GM12878 (cell line): ENCODE measurements at regions not wholly inside any gene's neighbourhood (a gene's known extent, or its start where the extent isn't known, plus 50 kb on each side); places are given as distances from the start of the nearest gene placed in this dataset.

Source experiments
- ATAC-seq: fragments of 200-7000 bp; cut with Tn5 transposase; 3 replicates; pipeline ENCODE4 v1.9.1; 2020; ENCODE audit warnings: mild to moderate bottlenecking, moderate library complexity
- BruUV-seq: library from RNA; stranded (reverse); fragments of 400-500 nt; replicated peaks from 2 replicates; lab custom pipeline; 2021; lab: Mats Ljungman, UMichigan
- CTCF ChIA-PET: fragments of 300-600 bp; sonication (Branson Sonifier 250); formaldehyde crosslinking; extraction: SDS; loops from one replicate; lab custom pipeline; 2021; ENCODE audit warnings: inconsistent platforms; lab: Yijun Ruan, JAX
- POLR2A ChIA-PET: fragments of 350-600 bp; formaldehyde crosslinking; extraction: SDS; loops from one replicate; lab custom pipeline; 2021; ENCODE audit warnings: inconsistent platforms; lab: Charles Lee
- RAD21 ChIA-PET: fragments of 300-600 bp; sonication (Branson Sonifier 250); formaldehyde crosslinking; loops from one replicate; lab custom pipeline; 2023; ENCODE audit warnings: antibody characterized with exemption; ENCODE audit not compliant: unreplicated experiment; lab: Charles Lee
- SMC1A ChIA-PET: fragments of 300-600 bp; sonication (Branson Sonifier 250); formaldehyde crosslinking; loops from one replicate; lab custom pipeline; 2023; ENCODE audit not compliant: unreplicated experiment, uncharacterized antibody; lab: Charles Lee
- DNase-seq: peaks from one replicate; pipeline ENCODE4 v3.0.0-alpha.2; 2011; ENCODE audit warnings: low read depth, low spot score
- FAIRE-seq: peaks from 3 replicates; lab custom pipeline; 2011; peaks lifted over from hg19 to GRCh38; lab: Jason Lieb, UNC
- H2AFZ ChIP-seq: 2 replicates; pipeline ENCODE4 v1.6.0; 2011; ENCODE audit warnings: low read depth, low read length, control low read depth; ENCODE audit not compliant: control insufficient read depth
- H3K27ac ChIP-seq: 2 replicates; pipeline ENCODE4 v1.5.1; 2011; ENCODE audit warnings: control low read depth; ENCODE audit not compliant: control insufficient read depth, insufficient read depth
- H3K27me3 ChIP-seq, 2 experiments: replicated peaks in 1 of 2; 2 replicates each; pipeline versions ENCODE4 v1.6.0 to v1.6.1; 2011; ENCODE audit warnings: low read length in 1 of 2; ENCODE audit not compliant: control insufficient read depth in 2 of 2, insufficient read depth in 2 of 2
- H3K36me3 ChIP-seq, 2 experiments: 2 replicates each; pipeline ENCODE4 v1.5.1; 2011; ENCODE audit warnings: low read length in 1 of 2; ENCODE audit not compliant: control insufficient read depth in 2 of 2, insufficient read depth in 2 of 2
- H3K4me1 ChIP-seq: 2 replicates; pipeline ENCODE4 v1.6.1; 2011; ENCODE audit warnings: mild to moderate bottlenecking, low read length, moderate library complexity, mixed read lengths; ENCODE audit not compliant: control insufficient read depth, insufficient read depth
- H3K4me2 ChIP-seq: 2 replicates; pipeline ENCODE4 v1.6.0; 2011; ENCODE audit warnings: control low read depth; ENCODE audit not compliant: control insufficient read depth, insufficient read depth
- H3K4me3 ChIP-seq: fragments of 200-600 bp; sonication (generic); 2 replicates; pipeline ENCODE4 v1.5.1; 2016
- H3K79me2 ChIP-seq: 2 replicates; pipeline ENCODE4 v1.6.0; 2011; ENCODE audit warnings: low read length; ENCODE audit not compliant: control insufficient read depth, insufficient read depth
- H3K9ac ChIP-seq: 2 replicates; pipeline ENCODE4 v1.8.0; 2011; ENCODE audit warnings: low read length, control low read depth, mixed read lengths; ENCODE audit not compliant: control insufficient read depth, insufficient read depth
- H3K9me3 ChIP-seq: replicated peaks from 3 replicates; pipeline ENCODE4 v1.5.1; 2011; ENCODE audit warnings: mild to moderate bottlenecking, low read length; ENCODE audit not compliant: control insufficient read depth, insufficient read depth
- H4K20me1 ChIP-seq: 2 replicates; pipeline ENCODE4 v1.6.0; 2011; ENCODE audit not compliant: control insufficient read depth, insufficient read depth
- ATF2 ChIP-seq: IDR thresholded peaks from 2 replicates; pipeline ENCODE4 v1.6.1; 2012; ENCODE audit warnings: low read length, inconsistent platforms
- HCFC1 ChIP-seq: fragments of 150-350 bp; IDR thresholded peaks from 2 replicates; pipeline ENCODE4 v1.6.1; 2014; ENCODE audit warnings: low read length
- KDM1A ChIP-seq: fragments of 200-600 bp; sonication (generic); IDR thresholded peaks from 2 replicates; pipeline ENCODE4 v1.6.1; 2016; ENCODE audit warnings: borderline replicate concordance
- MEF2B ChIP-seq: fragments of 450-650 bp; IDR thresholded peaks from 2 replicates; pipeline ENCODE4 v1.6.1; 2018; ENCODE audit warnings: mild to moderate bottlenecking, moderate library complexity; ENCODE audit not compliant: partially characterized antibody, poor library complexity, severe bottlenecking
- NBN ChIP-seq: fragments of 450-650 bp; IDR thresholded peaks from 2 replicates; pipeline ENCODE4 v1.6.1; 2016
- NFIC ChIP-seq: IDR thresholded peaks from 2 replicates; pipeline ENCODE4 v1.6.1; 2012; ENCODE audit warnings: low read depth, mild to moderate bottlenecking, inconsistent platforms, low read length, moderate library complexity
- TARDBP ChIP-seq: IDR thresholded peaks from 2 replicates; pipeline ENCODE4 v1.6.1; 2016; ENCODE audit warnings: borderline replicate concordance
- YBX1 ChIP-seq: fragments of 450-650 bp; IDR thresholded peaks from 2 replicates; pipeline ENCODE4 v1.6.1; 2016; ENCODE audit warnings: antibody characterized with exemption
- ZNF217 ChIP-seq: fragments of 450-650 bp; IDR thresholded peaks from 2 replicates; pipeline ENCODE4 v1.6.1; 2017; ENCODE audit warnings: antibody characterized with exemption, mild to moderate bottlenecking
- ZNF622 ChIP-seq: fragments of 450-650 bp; IDR thresholded peaks from 2 replicates; pipeline ENCODE4 v1.6.1; 2017; ENCODE audit warnings: mild to moderate bottlenecking, inconsistent platforms
- WGBS: methylation state at CpG from one replicate; pipeline ENCODE4 v1.1.6; 2016; ENCODE audit warnings: low lambda C conversion rate; ENCODE audit not compliant: insufficient replicate concordance, insufficient coverage; ENCODE audit errors: missing lambda C conversion rate; 5-methylcytosine and 5-hydroxymethylcytosine counted together
- in situ Hi-C: fragments of 300-500 bp; cut with MboI; formaldehyde crosslinking; loops from 9 replicates; pipeline ENCODE4 v1.14.3; 2018; ENCODE audit warnings: mixed read lengths
- intact Hi-C: fragments of 100-400 bp; cut with micrococcal nuclease; formaldehyde crosslinking; loops from one replicate; pipeline ENCODE4 v1.14.2; 2022; ENCODE audit not compliant: unreplicated experiment
- TF ChIP-seq, protein P1 (sequence below): fragments of 150-350 bp; IDR thresholded peaks from 2 replicates; pipeline ENCODE4 v1.6.1; 2016; ENCODE audit warnings: low read depth, low read length
- TF ChIP-seq, protein P2 (sequence below): fragments of 450-650 bp; IDR thresholded peaks from 2 replicates; pipeline ENCODE4 v1.6.1; 2017; ENCODE audit warnings: mild to moderate bottlenecking, moderate library complexity
- TF ChIP-seq, protein P3 (sequence below): fragments of 450-650 bp; IDR thresholded peaks from 2 replicates; pipeline ENCODE4 v1.6.1; 2016; ENCODE audit warnings: mild to moderate bottlenecking

GRCh38 chr5:4855880-4856279 is 284.2 kb upstream of the ADAMTS16 start (continued):
- TF ChIP-seq, protein P1, sequence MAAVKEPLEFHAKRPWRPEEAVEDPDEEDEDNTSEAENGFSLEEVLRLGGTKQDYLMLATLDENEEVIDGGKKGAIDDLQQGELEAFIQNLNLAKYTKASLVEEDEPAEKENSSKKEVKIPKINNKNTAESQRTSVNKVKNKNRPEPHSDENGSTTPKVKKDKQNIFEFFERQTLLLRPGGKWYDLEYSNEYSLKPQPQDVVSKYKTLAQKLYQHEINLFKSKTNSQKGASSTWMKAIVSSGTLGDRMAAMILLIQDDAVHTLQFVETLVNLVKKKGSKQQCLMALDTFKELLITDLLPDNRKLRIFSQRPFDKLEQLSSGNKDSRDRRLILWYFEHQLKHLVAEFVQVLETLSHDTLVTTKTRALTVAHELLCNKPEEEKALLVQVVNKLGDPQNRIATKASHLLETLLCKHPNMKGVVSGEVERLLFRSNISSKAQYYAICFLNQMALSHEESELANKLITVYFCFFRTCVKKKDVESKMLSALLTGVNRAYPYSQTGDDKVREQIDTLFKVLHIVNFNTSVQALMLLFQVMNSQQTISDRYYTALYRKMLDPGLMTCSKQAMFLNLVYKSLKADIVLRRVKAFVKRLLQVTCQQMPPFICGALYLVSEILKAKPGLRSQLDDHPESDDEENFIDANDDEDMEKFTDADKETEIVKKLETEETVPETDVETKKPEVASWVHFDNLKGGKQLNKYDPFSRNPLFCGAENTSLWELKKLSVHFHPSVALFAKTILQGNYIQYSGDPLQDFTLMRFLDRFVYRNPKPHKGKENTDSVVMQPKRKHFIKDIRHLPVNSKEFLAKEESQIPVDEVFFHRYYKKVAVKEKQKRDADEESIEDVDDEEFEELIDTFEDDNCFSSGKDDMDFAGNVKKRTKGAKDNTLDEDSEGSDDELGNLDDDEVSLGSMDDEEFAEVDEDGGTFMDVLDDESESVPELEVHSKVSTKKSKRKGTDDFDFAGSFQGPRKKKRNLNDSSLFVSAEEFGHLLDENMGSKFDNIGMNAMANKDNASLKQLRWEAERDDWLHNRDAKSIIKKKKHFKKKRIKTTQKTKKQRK, result no peak
- no peak for TF ChIP-seq YBX1
- no peak for TF ChIP-seq ZNF622
- TF ChIP-seq, all 136 proteins: peak for 0

DNA sequence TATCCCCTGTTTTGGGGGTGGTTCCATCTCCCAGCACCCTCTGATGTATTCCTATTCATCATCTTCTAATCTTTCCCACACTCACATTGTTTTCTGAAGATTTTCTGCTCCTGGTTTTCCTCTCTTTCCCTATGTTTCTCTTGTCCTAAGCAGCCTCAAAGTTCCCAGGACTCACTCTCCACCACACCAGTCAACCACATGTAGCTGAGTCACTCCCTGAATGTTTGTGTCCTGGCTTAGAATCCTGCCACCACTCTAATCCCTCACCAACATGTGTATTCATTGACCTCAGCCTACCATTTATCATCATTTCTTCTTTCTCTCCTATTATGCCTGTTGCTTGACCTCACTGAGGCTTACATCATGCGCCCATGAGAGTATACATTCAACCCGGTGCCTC is 282.4 kb upstream of the ADAMTS16 start:
- CTCF ChIA-PET, result no interaction called here
- Histone ChIP-seq H3K4me2 (no peak overlapping the region), H3K4me1 (no peaks in the 10 kb centered on the region), H3K79me2 (no peaks in the 10 kb centered on the region), H3K27me3 (no peaks in the 10 kb centered on the region), H3K4me3 (no peak overlapping the region), H3K36me3 (no peaks in the 10 kb centered on the region), H2AFZ (no peak overlapping the region), H3K27ac (no peak overlapping the region), H4K20me1 (no peaks in the 10 kb centered on the region), H3K9ac (no peak overlapping the region), H3K9me3 (no peaks in the 10 kb centered on the region)
- intact Hi-C loops, result no loop called here
- SMC1A ChIA-PET, result no interaction called here
- no TSS peak for BruUV-seq
- 35% methylated on average over 2 of the region's 2 CpGs for WGBS
- POLR2A ChIA-PET, result no interaction called here
- RAD21 ChIA-PET, result no interaction called here
- in situ Hi-C loops, result no loop called here
- ATAC-seq (no peak), DNase-seq (no peak), FAIRE-seq (no peak)
- TF ChIP-seq ATF2 (no peak), ZNF217 (no peak), MEF2B (no peak), KDM1A (no peak), NBN (no peak), HCFC1 (no peak), NFIC (no peak), TARDBP (no peak)
- TF ChIP-seq, protein P2, sequence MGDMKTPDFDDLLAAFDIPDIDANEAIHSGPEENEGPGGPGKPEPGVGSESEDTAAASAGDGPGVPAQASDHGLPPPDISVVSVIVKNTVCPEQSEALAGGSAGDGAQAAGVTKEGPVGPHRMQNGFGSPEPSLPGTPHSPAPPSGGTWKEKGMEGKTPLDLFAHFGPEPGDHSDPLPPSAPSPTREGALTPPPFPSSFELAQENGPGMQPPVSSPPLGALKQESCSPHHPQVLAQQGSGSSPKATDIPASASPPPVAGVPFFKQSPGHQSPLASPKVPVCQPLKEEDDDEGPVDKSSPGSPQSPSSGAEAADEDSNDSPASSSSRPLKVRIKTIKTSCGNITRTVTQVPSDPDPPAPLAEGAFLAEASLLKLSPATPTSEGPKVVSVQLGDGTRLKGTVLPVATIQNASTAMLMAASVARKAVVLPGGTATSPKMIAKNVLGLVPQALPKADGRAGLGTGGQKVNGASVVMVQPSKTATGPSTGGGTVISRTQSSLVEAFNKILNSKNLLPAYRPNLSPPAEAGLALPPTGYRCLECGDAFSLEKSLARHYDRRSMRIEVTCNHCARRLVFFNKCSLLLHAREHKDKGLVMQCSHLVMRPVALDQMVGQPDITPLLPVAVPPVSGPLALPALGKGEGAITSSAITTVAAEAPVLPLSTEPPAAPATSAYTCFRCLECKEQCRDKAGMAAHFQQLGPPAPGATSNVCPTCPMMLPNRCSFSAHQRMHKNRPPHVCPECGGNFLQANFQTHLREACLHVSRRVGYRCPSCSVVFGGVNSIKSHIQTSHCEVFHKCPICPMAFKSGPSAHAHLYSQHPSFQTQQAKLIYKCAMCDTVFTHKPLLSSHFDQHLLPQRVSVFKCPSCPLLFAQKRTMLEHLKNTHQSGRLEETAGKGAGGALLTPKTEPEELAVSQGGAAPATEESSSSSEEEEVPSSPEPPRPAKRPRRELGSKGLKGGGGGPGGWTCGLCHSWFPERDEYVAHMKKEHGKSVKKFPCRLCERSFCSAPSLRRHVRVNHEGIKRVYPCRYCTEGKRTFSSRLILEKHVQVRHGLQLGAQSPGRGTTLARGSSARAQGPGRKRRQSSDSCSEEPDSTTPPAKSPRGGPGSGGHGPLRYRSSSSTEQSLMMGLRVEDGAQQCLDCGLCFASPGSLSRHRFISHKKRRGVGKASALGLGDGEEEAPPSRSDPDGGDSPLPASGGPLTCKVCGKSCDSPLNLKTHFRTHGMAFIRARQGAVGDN, result no peak
- TF ChIP-seq, protein P3, sequence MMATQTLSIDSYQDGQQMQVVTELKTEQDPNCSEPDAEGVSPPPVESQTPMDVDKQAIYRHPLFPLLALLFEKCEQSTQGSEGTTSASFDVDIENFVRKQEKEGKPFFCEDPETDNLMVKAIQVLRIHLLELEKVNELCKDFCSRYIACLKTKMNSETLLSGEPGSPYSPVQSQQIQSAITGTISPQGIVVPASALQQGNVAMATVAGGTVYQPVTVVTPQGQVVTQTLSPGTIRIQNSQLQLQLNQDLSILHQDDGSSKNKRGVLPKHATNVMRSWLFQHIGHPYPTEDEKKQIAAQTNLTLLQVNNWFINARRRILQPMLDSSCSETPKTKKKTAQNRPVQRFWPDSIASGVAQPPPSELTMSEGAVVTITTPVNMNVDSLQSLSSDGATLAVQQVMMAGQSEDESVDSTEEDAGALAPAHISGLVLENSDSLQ, result no peak
